DMS153 treated with DMSO at 0.1 percent for 48 hours (cell line): ENCODE measurements at regions not wholly inside any gene's neighbourhood (a gene's known extent, or its start where the extent isn't known, plus 50 kb on each side); places are given as distances from the start of the nearest gene placed in this dataset.
"Not testable (repeated sequence)": the region's sequence is repeated elsewhere in the genome, so short reads cannot be mapped to it uniquely, and the experiment has no call there.

Experiments
- DNase-seq: peaks from one replicate; lab custom pipeline; 2025; ENCODE audit not compliant: unreplicated experiment; lab: John Stamatoyannopoulos, UW

DNA sequence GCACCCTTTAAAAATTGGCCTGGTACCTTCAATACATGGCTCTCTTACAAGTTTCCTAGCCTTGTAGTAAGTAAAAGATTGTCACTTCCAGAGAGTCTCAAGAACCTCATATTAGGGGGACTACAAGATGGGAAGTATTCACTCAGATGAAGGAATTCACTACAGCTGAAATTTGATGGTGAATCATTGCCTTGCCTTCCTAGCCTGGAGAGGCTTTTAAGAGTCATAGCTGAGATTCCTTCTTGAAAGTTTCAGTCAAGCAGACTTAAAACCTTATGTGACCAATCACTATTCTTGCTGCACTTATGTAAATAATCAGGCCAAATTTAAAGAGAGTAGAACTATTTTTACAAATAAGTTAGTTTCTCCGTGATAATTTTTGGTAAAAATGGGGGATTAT is 451.6 kb downstream of the TRHDE start:
- DNase-seq = no peak

DNA sequence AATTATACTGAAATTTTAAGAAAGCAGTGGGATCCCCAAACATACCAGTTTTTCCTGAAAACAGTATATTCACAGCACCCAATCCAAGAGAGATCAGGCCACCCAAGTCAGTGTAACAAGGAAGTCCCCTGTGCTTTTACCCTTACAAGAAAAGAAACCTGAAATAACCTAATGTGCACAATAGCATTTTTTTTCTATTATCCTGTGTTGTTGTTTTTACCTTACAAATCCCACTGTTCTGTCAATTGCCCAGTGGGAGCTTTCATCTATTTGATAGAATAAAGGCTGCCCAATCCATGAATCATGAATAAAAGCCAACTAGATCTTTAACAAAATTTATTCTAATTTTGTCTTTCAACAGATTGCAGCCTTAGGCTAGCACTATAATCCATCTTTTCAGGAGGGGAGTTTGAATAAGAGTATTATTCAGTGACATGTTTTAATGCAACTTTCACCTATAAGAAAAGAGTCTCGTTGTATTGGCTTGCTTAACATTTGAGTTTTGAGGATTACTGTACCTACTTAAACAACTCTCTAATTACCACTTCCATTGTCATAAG is 457.4 kb downstream of the TRHDE start:
- no peak for DNase-seq

DNA sequence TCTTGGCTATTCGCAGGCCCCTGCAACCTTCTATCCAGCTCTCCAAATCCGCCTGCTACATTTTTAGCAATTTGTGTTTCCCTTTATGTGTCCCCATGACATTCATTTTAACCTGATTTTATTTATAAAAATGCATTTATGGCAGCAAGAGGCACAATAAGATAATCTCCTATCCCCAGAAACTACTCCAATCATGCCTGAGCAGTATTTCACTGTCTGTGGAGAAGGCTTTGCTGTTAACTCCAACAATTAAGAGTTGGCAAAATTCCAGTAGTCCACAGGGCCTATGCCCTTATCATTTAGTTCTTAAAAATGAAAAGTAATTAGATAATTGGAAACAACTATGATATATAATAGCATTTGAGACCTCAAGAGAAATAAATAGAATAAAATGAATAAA is 462.4 kb downstream of the TRHDE start:
- no peak for DNase-seq

DNA sequence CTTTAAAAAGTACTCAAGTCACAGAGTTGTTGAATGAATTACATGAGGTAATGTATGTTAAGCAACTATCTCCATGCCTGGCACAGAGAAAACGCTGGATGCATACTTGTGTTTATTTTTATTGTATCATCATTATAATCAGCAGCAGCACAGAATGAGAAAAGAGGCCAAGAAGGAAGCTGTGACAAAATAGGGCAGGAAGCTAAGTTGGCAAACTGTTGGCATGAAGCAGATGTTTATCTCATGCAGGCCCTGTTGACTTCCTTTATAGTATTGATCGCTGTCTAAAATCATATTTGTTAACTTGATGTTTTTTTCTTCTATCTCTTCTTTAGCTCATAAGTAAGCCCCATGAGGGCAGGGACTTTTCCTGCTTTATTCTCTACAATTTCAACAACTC is 466.6 kb downstream of the TRHDE start:
- no peak for DNase-seq

DNA sequence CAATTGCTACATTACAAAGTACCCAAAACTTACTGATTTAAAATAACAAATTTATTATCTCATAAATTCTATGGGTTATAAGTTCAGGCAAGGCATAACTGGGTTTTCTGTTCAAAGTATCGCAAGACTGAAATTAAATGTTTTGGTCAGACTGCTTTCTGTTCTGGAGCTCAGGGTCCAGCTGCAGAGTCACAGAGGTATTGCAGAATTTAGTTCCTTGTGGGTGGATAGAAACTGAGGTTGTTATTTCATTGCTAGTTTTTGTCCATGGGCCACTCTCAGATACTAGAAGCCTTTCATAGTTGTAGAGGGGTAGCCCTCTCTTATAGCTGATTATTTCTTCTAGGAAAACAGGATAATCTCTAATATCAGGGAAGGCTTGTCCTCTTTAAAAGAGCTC is 467.9 kb downstream of the TRHDE start:
- no peak for DNase-seq

DNA sequence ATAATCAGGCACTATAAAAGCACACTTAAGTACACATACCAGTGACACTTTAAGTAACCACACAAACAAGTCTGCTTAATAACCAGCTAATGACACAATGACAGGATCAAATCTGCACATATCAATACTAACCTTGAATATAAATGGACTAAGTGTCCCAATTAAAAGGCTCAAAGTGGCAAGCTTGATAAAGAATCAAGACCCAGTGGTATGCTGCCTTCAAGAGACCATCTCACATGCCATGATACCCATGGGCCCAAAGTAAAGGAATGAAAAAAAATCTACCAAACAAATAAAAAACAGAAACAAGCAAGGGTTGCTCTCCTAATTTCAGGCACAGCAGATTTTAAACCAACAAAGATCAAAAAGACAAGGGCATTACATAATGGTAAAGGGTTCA is 470.4 kb downstream of the TRHDE start:
- no peak for DNase-seq

DNA sequence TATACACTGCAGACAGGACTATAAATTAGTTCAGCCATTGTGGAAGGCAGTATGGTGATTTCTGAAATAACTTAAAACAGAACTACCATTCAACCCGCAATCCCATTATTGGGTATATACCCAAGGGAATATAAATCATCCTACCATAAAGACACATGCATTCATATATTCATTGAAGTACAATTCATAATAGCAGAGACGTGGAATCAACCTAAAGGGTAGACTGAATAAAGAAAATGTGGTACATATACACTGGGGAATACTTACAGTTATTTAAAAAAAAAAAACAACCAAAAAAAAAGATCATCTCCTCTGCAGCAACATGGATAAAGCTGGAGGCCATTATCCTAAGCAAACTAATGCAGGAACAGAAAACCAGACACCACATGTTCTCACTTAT is 473.9 kb downstream of the TRHDE start:
- DNase-seq = no peak

DNA sequence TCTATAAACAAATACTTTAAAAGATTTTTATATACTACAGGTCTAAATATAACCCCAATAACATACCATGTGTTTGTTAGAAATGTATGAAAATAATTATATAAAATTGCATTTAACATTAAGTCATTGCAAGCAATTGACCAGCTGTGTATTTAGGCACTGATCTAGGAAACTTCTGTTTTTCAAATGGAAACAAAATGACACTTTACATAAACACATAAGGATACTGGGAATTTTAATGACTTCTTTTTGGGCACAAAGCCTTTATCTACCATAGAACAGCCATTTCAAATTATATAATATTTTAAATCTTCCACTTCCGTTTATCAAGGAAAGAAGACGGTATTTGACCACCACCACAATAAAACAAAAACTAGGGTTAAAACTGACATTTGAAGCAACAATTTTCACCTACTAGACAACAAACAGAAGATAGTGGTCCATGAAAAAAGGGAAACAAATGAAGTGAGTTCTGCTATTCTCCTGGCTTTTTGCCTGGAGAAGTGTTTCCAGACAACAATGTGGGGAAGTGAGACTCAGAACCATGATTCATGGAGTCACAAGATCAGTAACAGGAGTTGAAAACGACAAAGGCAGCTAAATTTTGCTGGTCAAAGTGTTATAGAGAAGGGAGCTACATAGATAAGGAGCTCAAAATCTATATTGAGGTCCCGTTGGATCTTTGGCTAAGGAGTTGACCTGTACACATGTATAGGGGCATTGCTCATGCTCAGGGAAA is 475.1 kb downstream of the TRHDE start:
- DNase-seq = no peak

DNA sequence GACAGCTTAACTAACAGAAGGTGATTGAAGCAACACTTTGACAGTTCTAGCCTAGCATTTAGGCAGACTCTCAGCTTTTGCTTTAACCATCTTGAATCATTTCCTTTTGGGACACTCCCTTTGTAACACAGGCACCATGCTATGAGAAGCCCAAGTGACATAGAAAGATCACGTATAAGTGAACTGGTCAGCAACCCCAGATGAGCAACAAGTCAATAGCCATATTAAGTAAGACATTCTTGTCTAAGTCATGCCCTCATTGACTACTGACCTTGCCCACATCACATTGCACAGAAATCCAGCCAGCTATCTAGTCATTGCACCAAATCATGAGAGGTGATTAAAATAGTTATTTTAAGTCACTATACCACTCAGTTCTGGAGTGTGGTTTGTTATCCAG is 476.8 kb downstream of the TRHDE start:
- no peak for DNase-seq

DNA sequence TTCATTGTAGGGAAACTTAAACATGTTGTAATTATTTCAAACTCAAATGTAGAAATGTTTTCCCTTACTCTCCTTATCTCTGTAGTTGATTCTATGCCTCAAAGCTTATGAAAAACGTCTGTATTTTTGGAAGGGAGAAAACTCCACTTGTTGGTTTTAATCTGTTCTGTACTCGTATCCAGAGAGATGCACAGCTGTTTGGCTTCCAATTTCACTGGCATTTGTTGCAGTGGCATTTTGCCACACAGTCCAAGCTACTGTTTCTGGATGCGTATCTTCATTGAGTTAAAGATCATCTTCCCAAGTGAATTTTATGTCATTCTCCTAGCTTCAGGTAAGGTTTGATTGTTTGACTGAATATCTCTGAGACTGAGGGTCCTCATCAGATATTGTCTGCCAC is 481.4 kb downstream of the TRHDE start:
- DNase-seq = no peak

DNA sequence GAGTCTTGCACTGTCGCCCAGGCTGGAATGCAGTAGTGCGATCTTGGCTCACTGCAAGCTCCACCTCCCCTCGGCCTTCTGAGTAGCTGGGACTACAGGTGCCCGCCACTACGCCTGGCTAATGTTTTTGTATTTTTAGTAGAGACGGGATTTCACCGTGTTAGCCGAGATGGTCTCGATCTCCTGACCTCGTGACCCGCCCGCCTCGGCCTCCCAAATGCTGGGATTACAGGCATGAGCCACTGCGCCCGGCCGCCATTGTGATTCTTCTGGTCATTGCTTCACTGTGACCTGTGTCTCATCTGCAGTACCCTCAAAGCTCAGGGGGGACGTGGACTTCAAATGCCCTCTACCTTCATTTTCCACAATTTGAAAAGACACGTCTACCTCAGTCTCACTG is 481.9 kb downstream of the TRHDE start:
- DNase-seq = not testable (repeated sequence)

DNA sequence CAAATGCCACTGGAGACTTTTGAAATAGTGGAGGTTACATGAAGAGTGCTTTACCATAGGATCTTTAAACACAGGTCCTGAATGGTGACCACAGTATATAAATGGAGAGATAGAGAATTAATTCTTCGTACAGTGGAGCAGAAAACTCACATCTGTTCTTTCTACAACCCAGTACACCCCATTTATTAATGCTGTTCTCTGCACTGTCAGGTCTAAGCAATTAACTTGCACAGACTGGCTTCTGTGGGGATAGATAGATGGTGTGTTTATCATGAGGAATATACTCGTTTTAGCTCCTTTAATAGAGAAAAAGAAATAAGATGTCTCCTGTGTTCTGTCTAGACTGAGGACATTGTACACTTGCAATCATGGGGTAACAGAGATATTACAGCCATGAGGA is 494.3 kb downstream of the TRHDE start:
- DNase-seq = no peak

DNA sequence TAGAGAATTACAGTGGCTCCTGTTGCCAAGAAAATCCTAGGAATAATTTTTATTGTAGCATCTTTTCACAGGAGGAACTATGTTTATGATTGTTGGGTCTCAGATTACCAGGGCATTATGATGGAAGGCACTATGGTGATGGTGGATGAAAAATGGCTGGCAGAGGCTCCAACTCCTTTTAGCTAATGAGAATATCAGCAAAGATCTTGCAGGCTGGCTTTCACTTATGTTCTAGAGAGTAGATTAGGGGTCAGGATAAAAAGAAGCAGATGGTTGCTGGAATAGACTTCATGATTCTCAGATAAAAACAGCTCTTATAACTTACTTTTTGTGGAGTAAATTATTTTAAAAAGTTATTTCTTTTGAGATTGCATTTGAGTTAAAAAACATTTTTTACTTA is 501.9 kb downstream of the TRHDE start:
- DNase-seq = no peak

DNA sequence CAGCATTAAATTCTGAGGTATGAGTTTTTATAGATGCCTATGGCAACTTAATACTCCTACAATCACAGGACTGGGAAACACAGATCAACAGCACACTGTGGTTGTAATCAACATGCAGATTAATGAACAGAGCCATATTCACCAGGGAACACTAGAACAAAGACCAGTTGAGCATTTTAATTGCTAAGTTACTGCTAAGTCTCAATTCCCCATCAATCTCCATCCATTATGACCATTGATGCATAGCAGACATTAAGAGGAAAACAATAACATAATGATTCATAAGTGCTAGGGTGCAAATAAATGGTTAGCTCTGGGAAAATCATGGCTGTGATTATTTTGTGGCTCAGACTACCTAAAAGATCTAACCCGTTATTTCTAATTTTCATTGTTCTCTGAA is 505.6 kb downstream of the TRHDE start:
- DNase-seq = no peak

DNA sequence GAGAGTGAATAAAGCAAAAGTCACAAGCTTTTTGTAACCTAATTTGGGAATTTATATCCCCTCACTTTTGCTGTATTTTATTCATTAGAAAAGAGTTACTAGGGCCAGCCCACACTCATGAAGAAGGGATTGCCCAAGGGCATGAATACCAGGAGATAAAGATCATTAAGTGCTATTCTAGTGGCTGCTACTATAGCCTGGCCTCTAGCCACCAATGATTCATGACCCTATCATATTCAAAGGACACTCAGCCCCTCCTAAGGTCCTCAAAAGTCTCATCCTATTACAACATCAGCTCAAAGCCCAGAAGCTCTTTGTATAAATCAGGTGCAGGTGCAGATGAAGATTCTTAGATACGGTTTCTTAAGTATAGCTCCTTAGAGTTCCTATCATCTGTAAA is 518.1 kb downstream of the TRHDE start:
- no peak for DNase-seq

DNA sequence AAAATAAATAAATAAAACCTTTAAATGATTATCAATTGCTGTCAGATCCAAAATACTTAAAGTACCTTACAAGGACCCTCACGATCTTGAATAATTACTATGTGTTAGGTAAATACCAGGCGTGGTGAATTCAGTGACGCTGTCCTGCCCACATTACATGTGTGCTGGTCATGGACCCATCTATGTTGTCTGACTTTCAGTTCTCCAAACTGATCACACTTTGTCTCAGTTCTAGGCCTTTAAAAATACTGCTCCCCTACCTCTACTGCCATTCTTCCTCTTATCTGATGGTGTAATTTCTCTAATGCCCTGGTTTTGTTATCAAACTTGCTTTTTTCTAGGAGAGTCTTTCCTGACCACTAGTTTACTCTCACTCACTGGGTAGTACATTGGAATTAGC is 520.7 kb downstream of the TRHDE start:
- no peak for DNase-seq

DNA sequence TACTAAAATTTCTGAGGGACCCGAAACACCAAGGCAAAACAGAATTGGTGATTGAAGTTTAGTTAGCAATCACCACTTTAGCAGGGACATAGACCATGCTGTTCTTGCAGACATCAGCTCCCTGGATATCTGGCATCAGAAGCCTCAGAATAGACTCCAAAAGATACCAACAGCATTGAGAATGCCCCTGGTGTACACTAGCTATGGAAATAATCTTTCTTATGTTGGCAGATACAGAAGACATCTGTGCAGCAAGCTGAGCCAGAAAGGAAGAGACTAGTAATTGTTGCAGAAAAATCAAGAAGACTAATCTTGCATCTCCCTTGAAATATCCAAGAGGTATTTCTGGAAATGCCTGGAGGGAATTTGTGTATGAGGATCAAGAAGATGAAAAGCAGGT is 521.6 kb downstream of the TRHDE start:
- no peak for DNase-seq

DNA sequence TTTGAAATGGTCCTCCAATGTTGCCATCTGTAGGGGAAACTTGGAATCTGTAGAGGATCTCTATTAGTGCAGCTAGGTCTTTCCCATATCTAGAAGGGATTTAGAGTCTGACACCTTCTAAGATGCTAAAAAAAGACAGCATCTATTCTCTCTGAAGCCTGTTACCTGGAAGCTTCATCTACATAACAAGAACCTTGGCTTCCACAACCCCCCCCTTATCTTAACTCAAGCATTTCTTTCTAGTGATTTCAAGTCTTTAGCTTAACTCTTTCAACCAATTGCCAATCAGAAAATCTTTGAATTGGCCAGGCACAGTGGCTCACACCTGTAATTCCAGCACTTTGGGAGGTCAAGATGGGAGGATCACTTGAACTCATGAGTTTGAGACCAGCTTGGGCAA is 543.3 kb downstream of the TRHDE start:
- DNase-seq = no peak

DNA sequence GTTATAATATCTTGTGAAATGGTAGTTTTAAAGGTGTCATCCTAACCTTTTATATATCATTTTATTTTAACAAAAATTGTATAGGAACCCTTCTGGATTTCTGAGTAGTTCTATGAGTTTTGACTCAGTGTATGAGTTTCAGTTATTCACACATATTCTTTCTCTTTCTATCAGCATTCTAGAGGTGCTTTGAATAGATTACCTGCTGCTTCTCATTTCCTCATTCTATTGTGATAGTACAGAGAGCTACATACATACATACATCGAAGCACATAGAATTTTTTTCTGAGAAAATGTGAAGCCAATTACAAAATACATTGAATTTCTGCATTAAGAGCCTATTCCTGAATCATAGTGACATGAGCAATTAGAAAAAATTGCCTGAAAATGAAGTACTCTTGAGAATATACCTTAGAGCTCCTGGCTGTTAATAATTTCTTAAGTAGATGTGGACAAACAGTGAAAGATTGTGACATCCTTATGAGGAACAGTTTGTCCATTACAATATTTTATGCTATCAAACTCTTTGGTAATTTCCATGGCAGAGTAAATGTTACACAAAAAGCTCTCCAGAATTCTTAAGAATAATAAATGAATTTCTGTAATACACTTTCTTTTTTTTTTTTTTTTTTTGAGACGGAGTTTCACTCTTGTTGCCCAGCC is 556.6 kb downstream of the TRHDE start:
- DNase-seq = no peak

DNA sequence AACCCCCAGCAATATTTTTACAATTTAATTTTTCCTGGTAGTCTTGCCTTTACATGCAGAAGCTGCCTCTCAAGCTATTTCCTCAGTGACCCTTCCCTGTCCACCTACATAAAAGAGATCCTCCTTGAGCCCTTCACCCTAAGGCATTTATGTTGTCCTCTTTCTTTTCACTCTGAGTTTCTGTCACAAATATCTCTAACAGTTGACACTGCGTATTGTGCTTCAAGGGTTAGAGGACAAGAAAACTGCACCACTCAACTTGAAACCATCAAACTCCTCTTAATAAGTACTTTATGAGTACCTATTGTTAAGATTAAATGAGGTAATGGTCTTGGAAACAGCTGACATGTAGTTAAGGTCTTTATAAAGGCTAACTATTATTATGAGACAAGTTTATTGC is 557.7 kb downstream of the TRHDE start:
- no peak for DNase-seq

DNA sequence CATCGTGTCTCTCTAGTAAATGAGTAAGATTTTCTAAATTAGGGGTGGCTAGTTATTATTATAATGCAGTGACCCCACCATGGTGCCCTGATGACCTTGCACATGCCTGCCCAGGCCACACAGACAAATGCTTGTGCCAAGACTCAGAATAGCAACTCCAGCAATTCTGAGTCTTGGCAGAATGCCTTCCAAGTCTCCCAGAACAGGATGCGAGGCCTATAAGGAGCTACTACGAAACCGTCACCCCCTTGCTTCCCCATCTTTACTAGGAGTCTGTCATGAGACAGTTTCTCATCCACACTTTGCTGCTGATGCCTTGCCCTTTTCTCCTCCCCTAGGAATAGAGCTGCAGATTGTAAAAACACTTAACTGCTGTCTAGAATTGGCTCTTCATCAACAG is 559.9 kb downstream of the TRHDE start:
- no peak for DNase-seq

DNA sequence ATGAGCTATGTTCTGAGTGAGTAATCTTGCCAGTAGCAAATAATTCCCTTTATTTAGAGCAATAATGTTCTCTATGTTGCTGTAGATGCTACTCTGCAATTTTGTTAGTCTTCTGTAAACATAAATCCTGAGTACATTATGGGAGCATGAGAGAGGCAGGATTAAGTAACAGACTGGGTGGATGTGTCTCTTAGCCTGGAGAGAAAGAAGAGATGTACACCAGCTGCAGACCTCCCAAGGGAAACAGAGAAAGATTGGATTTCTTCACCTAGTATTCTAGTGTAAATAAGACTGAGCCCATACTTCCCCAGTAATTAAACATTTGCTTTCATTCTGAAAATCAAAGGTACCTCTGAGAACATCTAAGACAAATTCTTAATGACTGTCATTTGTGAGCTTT is 564.0 kb downstream of the TRHDE start:
- no peak for DNase-seq

DNA sequence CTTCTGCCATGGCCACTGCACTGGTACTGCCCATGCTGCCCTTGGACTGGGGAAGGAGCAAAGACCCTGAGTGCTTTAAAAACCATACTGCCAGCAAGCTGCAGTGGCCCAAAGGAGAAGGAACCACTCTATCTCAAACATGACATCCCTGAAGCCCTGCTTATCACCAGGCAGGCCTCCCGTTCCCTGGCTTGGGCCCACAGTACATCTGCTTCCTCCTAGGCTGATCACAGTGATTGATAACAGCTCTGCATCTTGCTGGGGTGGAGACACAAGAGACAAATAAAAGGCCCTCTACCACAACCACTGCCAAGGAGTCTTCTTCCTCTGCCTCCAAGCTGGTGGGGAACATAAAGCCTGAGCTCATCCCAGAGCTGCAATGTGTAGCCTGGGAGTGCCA is 567.5 kb downstream of the TRHDE start:
- DNase-seq = no peak
